Muscle of leg (tissue), 3 donors: ENCODE measurements at regions not wholly inside any gene's neighbourhood (a gene's known extent, or its start where the extent isn't known, plus 50 kb on each side); places are given as distances from the start of the nearest gene placed in this dataset.

Experiments used
- DNase-seq: peaks from one replicate; pipeline ENCODE4 v3.0.0; 2013
- H3K27ac ChIP-seq: one replicate; pipeline ENCODE4 v1.5.1; 2013; ENCODE audit warnings: mild to moderate bottlenecking, low read length, control low read depth
- H3K27me3 ChIP-seq: one replicate; pipeline ENCODE4 v1.6.1; 2013; ENCODE audit warnings: low read length; ENCODE audit not compliant: control insufficient read depth, insufficient read depth
- H3K36me3 ChIP-seq: one replicate; pipeline ENCODE4 v1.6.1; 2013; ENCODE audit warnings: low read length; ENCODE audit not compliant: control insufficient read depth, insufficient read depth
- H3K4me1 ChIP-seq: one replicate; pipeline ENCODE4 v1.6.1; 2013; ENCODE audit warnings: low read length; ENCODE audit not compliant: control insufficient read depth, insufficient read depth
- H3K4me3 ChIP-seq: one replicate; pipeline ENCODE4 v1.5.1; 2013; ENCODE audit warnings: low read length, control low read depth
- H3K9me3 ChIP-seq: replicated peaks from 2 replicates; pipeline ENCODE4 v1.6.1; 2013; ENCODE audit warnings: low read depth, low read length; ENCODE audit not compliant: control insufficient read depth
- WGBS: methylation state at CpG from one replicate; pipeline ENCODE4 v1.1.5; 2013; ENCODE audit warnings: missing lambda C conversion rate; ENCODE audit not compliant: insufficient coverage; 5-methylcytosine and 5-hydroxymethylcytosine counted together

GRCh38 chr11:110972640-110973039 lies 260.4 kb upstream of the ARHGAP20 start:
- Histone ChIP-seq H3K27ac (no peak overlapping the region), H3K27me3 (no peaks in the 10 kb centered on the region)
- no CpG with 5 or more reads among the region's 3 CpGs for WGBS

GRCh38 chr11:110972106-110972505 lies 259.9 kb upstream of the ARHGAP20 start:
- no peaks in the 10 kb centered on the region for H3K9me3 ChIP-seq
- H3K27ac ChIP-seq = no peak overlapping the region
- WGBS = no CpG with 5 or more reads among the region's 1 CpG
- peaks cover 2% of the 10 kb centered on the region for H3K4me1 ChIP-seq
- no peak overlapping the region for H3K4me3 ChIP-seq
- H3K36me3 ChIP-seq = no peaks in the 10 kb centered on the region
- H3K27me3 ChIP-seq = no peaks in the 10 kb centered on the region
- no peak for DNase-seq

More at GRCh38 chr11:110972640-110973039, 260.4 kb upstream of the ARHGAP20 start:
- H3K36me3 ChIP-seq = no peaks in the 10 kb centered on the region
- no peaks in the 10 kb centered on the region for H3K9me3 ChIP-seq
- no peak for DNase-seq
- H3K4me1 ChIP-seq = peaks cover 2% of the 10 kb centered on the region
- no peak overlapping the region for H3K4me3 ChIP-seq

- Histone ChIP-seq H3K36me3 (no peaks in the 10 kb centered on the region), H3K9me3 (no peaks in the 10 kb centered on the region), H3K4me1 (peaks cover 2% of the 10 kb centered on the region), H3K27me3 (no peaks in the 10 kb centered on the region), H3K4me3 (no peak overlapping the region), H3K27ac (no peak overlapping the region)
- 100% methylated on average over 1 of the region's 1 CpG for WGBS
- no peak for DNase-seq
These were observed 258.9 kb upstream of the ARHGAP20 start for GRCh38 chr11:110971140-110971539.

- Histone ChIP-seq H3K36me3 (no peaks in the 10 kb centered on the region), H3K27ac (no peak overlapping the region), H3K4me3 (no peak overlapping the region), H3K4me1 (peaks cover under 1% of the 10 kb centered on the region), H3K27me3 (no peaks in the 10 kb centered on the region), H3K9me3 (no peaks in the 10 kb centered on the region)
- WGBS = 96% methylated on average over 3 of the region's 4 CpGs
- DNase-seq = no peak
These were observed 256.3 kb upstream of the ARHGAP20 start for GRCh38 chr11:110968348-110969062.

GRCh38 chr11:110966131-110966530 lies 253.9 kb upstream of the ARHGAP20 start:
- DNase-seq = no peak
- Histone ChIP-seq H3K27ac (no peak overlapping the region), H3K27me3 (no peaks in the 10 kb centered on the region), H3K4me1 (no peaks in the 10 kb centered on the region), H3K36me3 (no peaks in the 10 kb centered on the region), H3K9me3 (no peaks in the 10 kb centered on the region), H3K4me3 (no peak overlapping the region)
- WGBS = no CpG with 5 or more reads among the region's 1 CpG

- Histone ChIP-seq H3K9me3 (no peaks in the 10 kb centered on the region), H3K4me3 (no peak overlapping the region), H3K36me3 (no peaks in the 10 kb centered on the region), H3K4me1 (no peaks in the 10 kb centered on the region), H3K27ac (no peak overlapping the region), H3K27me3 (no peaks in the 10 kb centered on the region)
- peak; percentile 44 for DNase-seq
- WGBS = no CpG with 5 or more reads among the region's 4 CpGs
These were observed 250.7 kb upstream of the ARHGAP20 start for GRCh38 chr11:110962921-110963320.

- Histone ChIP-seq H3K4me1 (no peaks in the 10 kb centered on the region), H3K4me3 (no peak overlapping the region), H3K27me3 (no peaks in the 10 kb centered on the region), H3K27ac (no peak overlapping the region), H3K9me3 (no peaks in the 10 kb centered on the region), H3K36me3 (no peaks in the 10 kb centered on the region)
- no CpG with 5 or more reads among the region's 3 CpGs for WGBS
- no peak for DNase-seq
These were observed 247.9 kb upstream of the ARHGAP20 start for GRCh38 chr11:110960167-110960566.

- WGBS = no CpG with 5 or more reads among the region's 4 CpGs
- Histone ChIP-seq H3K9me3 (no peaks in the 10 kb centered on the region), H3K36me3 (no peaks in the 10 kb centered on the region), H3K4me1 (no peaks in the 10 kb centered on the region), H3K27ac (no peak overlapping the region), H3K4me3 (no peak overlapping the region), H3K27me3 (no peaks in the 10 kb centered on the region)
- DNase-seq = no peak
These were observed 246.0 kb upstream of the ARHGAP20 start for GRCh38 chr11:110958216-110958615.

GRCh38 chr11:110955776-110956175 lies 243.5 kb upstream of the ARHGAP20 start:
- Histone ChIP-seq H3K27ac (no peak overlapping the region), H3K27me3 (no peaks in the 10 kb centered on the region), H3K36me3 (no peaks in the 10 kb centered on the region), H3K9me3 (no peaks in the 10 kb centered on the region), H3K4me3 (no peak overlapping the region), H3K4me1 (peaks cover 8% of the 10 kb centered on the region)
- no CpG with 5 or more reads among the region's 2 CpGs for WGBS
- no peak for DNase-seq

- Histone ChIP-seq H3K27me3 (no peaks in the 10 kb centered on the region), H3K9me3 (no peaks in the 10 kb centered on the region), H3K27ac (peak overlapping the region; percentile 63), H3K36me3 (no peaks in the 10 kb centered on the region), H3K4me1 (peaks cover 14% of the 10 kb centered on the region), H3K4me3 (no peak overlapping the region)
- WGBS = 25% methylated on average over 2 of the region's 4 CpGs
- peak; percentile 66 for DNase-seq
These were observed 239.8 kb upstream of the ARHGAP20 start for GRCh38 chr11:110951950-110952503.
